GM18858 (cell line): ENCODE measurements at regions not wholly inside any gene's neighbourhood (a gene's known extent, or its start where the extent isn't known, plus 50 kb on each side); places are given as distances from the start of the nearest gene placed in this dataset.
"Not testable (repeated sequence)": the region's sequence is repeated elsewhere in the genome, so short reads cannot be mapped to it uniquely, and the experiment has no call there.

Experiments used
- ATAC-seq: cut with Tn5 transposase; IDR thresholded peaks from one replicate; pipeline ENCODE4 v1.9.1; 2021; ENCODE audit not compliant: unreplicated experiment

GRCh38 chr7:90053094-90053493, 101.2 kb upstream of the STEAP1 start:
- no peak for ATAC-seq

GRCh38 chr7:90061077-90061476, 93.2 kb upstream of the STEAP1 start:
- no peak for ATAC-seq

- no peak for ATAC-seq
Measured at GRCh38 chr7:90064370-90064769, 89.9 kb upstream of the STEAP1 start.

GRCh38 chr7:90067171-90067570, 87.1 kb upstream of the STEAP1 start:
- ATAC-seq: no peak

GRCh38 chr7:90070238-90070637, 84.0 kb upstream of the STEAP1 start:
- not testable (repeated sequence) for ATAC-seq

- ATAC-seq: no peak
Measured at GRCh38 chr7:90078921-90079320, 75.3 kb upstream of the STEAP1 start.

GRCh38 chr7:90081621-90082020, 72.6 kb upstream of the STEAP1 start:
- no peak for ATAC-seq

GRCh38 chr7:90092506-90092905, 61.8 kb upstream of the STEAP1 start:
- ATAC-seq: no peak

- no peak for ATAC-seq
Measured at GRCh38 chr7:90094030-90094429, 60.2 kb upstream of the STEAP1 start.
